A549 (cell line): ENCODE measurements at regions not wholly inside any gene's neighbourhood (a gene's known extent, or its start where the extent isn't known, plus 50 kb on each side); places are given as distances from the start of the nearest gene placed in this dataset.

Experiments
- ATAC-seq, 2 experiments: fragments of 200-7000 bp in 1 of 2; fragments of >200 bp in 1 of 2; cut with Nextera tagmentation in 1 of 2; cut with Tn5 transposase in 1 of 2; 3 replicates each; pipeline versions ENCODE4 v1.8.0 to v1.9.1; 2018 to 2020; ENCODE audit warnings: mild to moderate bottlenecking in 1 of 2, moderate library complexity in 1 of 2
- CTCF ChIA-PET: fragments of 300-600 bp; sonication (Branson Sonifier 250); formaldehyde crosslinking; extraction: SDS; loops from one replicate; lab custom pipeline; 2021; ENCODE audit warnings: antibody characterized with exemption, inconsistent platforms; lab: Yijun Ruan, JAX
- POLR2A ChIA-PET: fragments of 350-600 bp; formaldehyde crosslinking; extraction: SDS; loops from one replicate; lab custom pipeline; 2021; ENCODE audit warnings: antibody characterized with exemption, inconsistent platforms; lab: Yijun Ruan, JAX
- DNase-seq, 2 experiments: peaks; one replicate each; pipeline versions ENCODE4 v3.0.0 to v3.0.0-alpha.2; 2011 to 2016; ENCODE audit warnings: low read depth in 1 of 2, low spot score in 1 of 2
- FAIRE-seq: peaks from 2 replicates; lab custom pipeline; 2011; peaks lifted over from hg19 to GRCh38; lab: Jason Lieb, UNC
- H3K27ac ChIP-seq, 2 experiments: fragments of >200 bp; sonication (Bioruptor Twin); formaldehyde crosslinking; 3 replicates each; pipeline ENCODE4 v1.5.1; 2016 to 2017
- H3K4me1 ChIP-seq: fragments of >200 bp; sonication (Bioruptor Twin); formaldehyde crosslinking; 3 replicates; pipeline ENCODE4 v1.6.1; 2016
- H3K4me2 ChIP-seq: fragments of >200 bp; sonication (Bioruptor Twin); formaldehyde crosslinking; 3 replicates; pipeline ENCODE4 v1.6.1; 2016
- H3K4me3 ChIP-seq: fragments of >200 bp; sonication (Bioruptor Twin); formaldehyde crosslinking; 3 replicates; pipeline ENCODE4 v1.5.1; 2016
- H3K9me3 ChIP-seq: fragments of >200 bp; sonication (Bioruptor Twin); formaldehyde crosslinking; 3 replicates; pipeline ENCODE4 v1.6.1; 2016
- BHLHE40 ChIP-seq: IDR thresholded peaks from 2 replicates; pipeline ENCODE4 v1.6.1; 2012; ENCODE audit warnings: low read depth, low read length, inconsistent platforms
- CBX2 ChIP-seq: fragments of 200-600 bp; sonication (generic); IDR thresholded peaks from 2 replicates; pipeline ENCODE4 v1.6.1; 2016; ENCODE audit warnings: low read depth, mild to moderate bottlenecking, borderline replicate concordance
- CEBPB ChIP-seq, 2 experiments: fragments of >200 bp in 1 of 2; sonication (Bioruptor Twin) in 1 of 2; formaldehyde crosslinking in 1 of 2; IDR thresholded peaks; 2 replicates each; pipeline ENCODE4 v1.6.1; 2012 to 2016
- CHD4 ChIP-seq: fragments of 200-600 bp; sonication (generic); IDR thresholded peaks from 2 replicates; pipeline ENCODE4 v1.6.1; 2016; ENCODE audit warnings: antibody characterized with exemption, mild to moderate bottlenecking, borderline replicate concordance
- EP300 ChIP-seq, 2 experiments: fragments of >200 bp; sonication (Bioruptor Twin); formaldehyde crosslinking; IDR thresholded peaks; 2 replicates in 1 of 2; 3 replicates in 1 of 2; pipeline ENCODE4 v1.6.1; 2016 to 2017
- FOSB ChIP-seq: fragments of 250-450 bp; sonication (Bioruptor Pico); IDR thresholded peaks from 2 replicates; pipeline ENCODE4 v1.5.0; 2020; ENCODE audit warnings: mild to moderate bottlenecking, moderate library complexity
- FOXS1 ChIP-seq: fragments of 250-450 bp; sonication (Bioruptor Pico); IDR thresholded peaks from 2 replicates; pipeline ENCODE4 v1.5.0; 2020; ENCODE audit warnings: mild to moderate bottlenecking, moderate library complexity
- HDAC2 ChIP-seq: fragments of 200-600 bp; sonication (generic); IDR thresholded peaks from 2 replicates; pipeline ENCODE4 v1.6.1; 2016
- HEYL ChIP-seq: fragments of 250-450 bp; sonication (Bioruptor Pico); IDR thresholded peaks from 2 replicates; pipeline ENCODE4 v1.8.0; 2021; ENCODE audit warnings: mild to moderate bottlenecking, moderate library complexity
- HOXB5 ChIP-seq: fragments of 250-450 bp; sonication (Bioruptor Pico); IDR thresholded peaks from 2 replicates; pipeline ENCODE4 v1.5.0; 2020; ENCODE audit warnings: mild to moderate bottlenecking, moderate library complexity
- KDM1A ChIP-seq: fragments of 200-600 bp; sonication (generic); IDR thresholded peaks from 2 replicates; pipeline ENCODE4 v1.6.1; 2016; ENCODE audit warnings: low read depth, mild to moderate bottlenecking
- KDM5A ChIP-seq: fragments of 200-600 bp; sonication (generic); IDR thresholded peaks from 2 replicates; pipeline ENCODE4 v1.6.1; 2016; ENCODE audit warnings: antibody characterized with exemption, mild to moderate bottlenecking
- MAFK ChIP-seq: fragments of 450-650 bp; IDR thresholded peaks from 2 replicates; pipeline ENCODE4 v1.6.1; 2014; ENCODE audit not compliant: partially characterized antibody
- MYC ChIP-seq: IDR thresholded peaks from 2 replicates; pipeline ENCODE4 v1.6.1; 2012; ENCODE audit warnings: mild to moderate bottlenecking, inconsistent platforms, low read length, improper control_type of control experiment, borderline replicate concordance
- NFE2L2 ChIP-seq: fragments of 150-350 bp; conservative IDR thresholded peaks from 2 replicates; pipeline ENCODE4 v1.6.1; 2014; ENCODE audit warnings: low read length
- NR3C1 ChIP-seq: fragments of >200 bp; sonication (Bioruptor Twin); formaldehyde crosslinking; IDR thresholded peaks from 3 replicates; pipeline ENCODE4 v1.6.1; 2017
- POLR2A ChIP-seq: IDR thresholded peaks from 2 replicates; pipeline ENCODE4 v1.6.1; 2012; ENCODE audit warnings: mild to moderate bottlenecking, low read length
- RARB ChIP-seq: fragments of 250-450 bp; sonication (Bioruptor Pico); IDR thresholded peaks from 2 replicates; pipeline ENCODE4 v1.8.0; 2021; ENCODE audit warnings: mild to moderate bottlenecking, moderate library complexity
- RFX5 ChIP-seq: fragments of 450-650 bp; IDR thresholded peaks from 2 replicates; pipeline ENCODE4 v1.7.1; 2014; ENCODE audit warnings: antibody characterized with exemption, mild to moderate bottlenecking, moderate library complexity
- WGBS: methylation state at CpG from one replicate; pipeline ENCODE4 v1.1.6; 2017; ENCODE audit errors: missing lambda C conversion rate; 5-methylcytosine and 5-hydroxymethylcytosine counted together
- TF ChIP-seq, protein P1 (sequence below): IDR thresholded peaks from 2 replicates; pipeline ENCODE4 v1.6.1; 2012
- TF ChIP-seq, protein P2 (sequence below): fragments of 250-450 bp; sonication (Bioruptor Pico); IDR thresholded peaks from 2 replicates; pipeline ENCODE4 v1.5.0; 2021; ENCODE audit warnings: mild to moderate bottlenecking, moderate library complexity, borderline replicate concordance
- TF ChIP-seq, protein P3 (sequence below): fragments of >200 bp; sonication (Bioruptor Twin); formaldehyde crosslinking; IDR thresholded peaks from 3 replicates; pipeline ENCODE4 v1.6.1; 2016
- TF ChIP-seq, protein P4 (sequence below): fragments of >200 bp; sonication (Bioruptor Twin); formaldehyde crosslinking; IDR thresholded peaks from 3 replicates; pipeline ENCODE4 v1.5.1; 2016
- TF ChIP-seq, protein P5 (sequence below): IDR thresholded peaks from 2 replicates; pipeline ENCODE4 v1.6.1; 2012; ENCODE audit warnings: low read depth, borderline replicate concordance
- TF ChIP-seq, protein P6 (sequence below): fragments of >200 bp; sonication (Bioruptor Twin); formaldehyde crosslinking; IDR thresholded peaks from 2 replicates; pipeline ENCODE4 v1.6.1; 2016
- TF ChIP-seq, protein P7 (sequence below): IDR thresholded peaks from 2 replicates; pipeline ENCODE4 v1.6.1; 2012

DNA sequence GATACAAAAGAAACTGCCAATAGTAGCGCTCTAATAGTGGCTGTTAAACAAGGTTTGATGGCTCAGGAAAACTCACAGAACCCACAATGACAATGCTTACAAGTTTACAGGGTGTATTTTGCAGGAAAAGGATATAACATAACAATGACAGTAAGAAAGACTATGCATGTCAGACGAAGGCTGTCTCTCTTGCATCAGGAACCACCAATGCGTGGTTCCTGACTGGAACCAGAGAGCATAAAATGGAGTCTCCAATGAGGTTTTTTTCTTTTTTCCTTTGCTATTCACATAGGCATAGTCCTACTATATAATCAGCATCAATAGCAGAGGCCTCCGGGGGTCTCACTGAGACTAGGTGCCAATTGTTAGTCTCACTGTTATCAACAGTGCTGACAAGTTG, 120.4 kb upstream of the STEAP1 start:
- CTCF ChIA-PET = no interaction called here
- no peak overlapping the region for H3K27ac ChIP-seq
- no peaks in the 10 kb centered on the region for H3K9me3 ChIP-seq
- DNase-seq (no peak), FAIRE-seq (no peak), ATAC-seq (no peak)
- 3% methylated on average over 4 of the region's 4 CpGs for WGBS
- POLR2A ChIA-PET = no interaction called here
- H3K4me2 ChIP-seq = no peak overlapping the region
- no peaks in the 10 kb centered on the region for H3K4me1 ChIP-seq
- TF ChIP-seq CBX2 (no peak), MAFK (no peak), CEBPB (IDR thresholded peaks at IDR 0.05) (no peak), EP300 (IDR thresholded peaks at IDR 0.05) (no peak), RARB (CRISPR knock-in tag) (no peak)
- TF ChIP-seq, protein P1, sequence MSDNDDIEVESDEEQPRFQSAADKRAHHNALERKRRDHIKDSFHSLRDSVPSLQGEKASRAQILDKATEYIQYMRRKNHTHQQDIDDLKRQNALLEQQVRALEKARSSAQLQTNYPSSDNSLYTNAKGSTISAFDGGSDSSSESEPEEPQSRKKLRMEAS = no peak
- TF ChIP-seq, protein P2, sequence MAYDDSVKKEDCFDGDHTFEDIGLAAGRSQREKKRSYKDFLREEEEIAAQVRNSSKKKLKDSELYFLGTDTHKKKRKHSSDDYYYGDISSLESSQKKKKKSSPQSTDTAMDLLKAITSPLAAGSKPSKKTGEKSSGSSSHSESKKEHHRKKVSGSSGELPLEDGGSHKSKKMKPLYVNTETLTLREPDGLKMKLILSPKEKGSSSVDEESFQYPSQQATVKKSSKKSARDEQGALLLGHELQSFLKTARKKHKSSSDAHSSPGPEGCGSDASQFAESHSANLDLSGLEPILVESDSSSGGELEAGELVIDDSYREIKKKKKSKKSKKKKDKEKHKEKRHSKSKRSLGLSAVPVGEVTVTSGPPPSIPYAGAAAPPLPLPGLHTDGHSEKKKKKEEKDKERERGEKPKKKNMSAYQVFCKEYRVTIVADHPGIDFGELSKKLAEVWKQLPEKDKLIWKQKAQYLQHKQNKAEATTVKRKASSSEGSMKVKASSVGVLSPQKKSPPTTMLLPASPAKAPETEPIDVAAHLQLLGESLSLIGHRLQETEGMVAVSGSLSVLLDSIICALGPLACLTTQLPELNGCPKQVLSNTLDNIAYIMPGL = no peak
- TF ChIP-seq, protein P3, sequence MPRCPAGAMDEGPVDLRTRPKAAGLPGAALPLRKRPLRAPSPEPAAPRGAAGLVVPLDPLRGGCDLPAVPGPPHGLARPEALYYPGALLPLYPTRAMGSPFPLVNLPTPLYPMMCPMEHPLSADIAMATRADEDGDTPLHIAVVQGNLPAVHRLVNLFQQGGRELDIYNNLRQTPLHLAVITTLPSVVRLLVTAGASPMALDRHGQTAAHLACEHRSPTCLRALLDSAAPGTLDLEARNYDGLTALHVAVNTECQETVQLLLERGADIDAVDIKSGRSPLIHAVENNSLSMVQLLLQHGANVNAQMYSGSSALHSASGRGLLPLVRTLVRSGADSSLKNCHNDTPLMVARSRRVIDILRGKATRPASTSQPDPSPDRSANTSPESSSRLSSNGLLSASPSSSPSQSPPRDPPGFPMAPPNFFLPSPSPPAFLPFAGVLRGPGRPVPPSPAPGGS = no peak
- no peak overlapping the region for H3K4me3 ChIP-seq

DNA sequence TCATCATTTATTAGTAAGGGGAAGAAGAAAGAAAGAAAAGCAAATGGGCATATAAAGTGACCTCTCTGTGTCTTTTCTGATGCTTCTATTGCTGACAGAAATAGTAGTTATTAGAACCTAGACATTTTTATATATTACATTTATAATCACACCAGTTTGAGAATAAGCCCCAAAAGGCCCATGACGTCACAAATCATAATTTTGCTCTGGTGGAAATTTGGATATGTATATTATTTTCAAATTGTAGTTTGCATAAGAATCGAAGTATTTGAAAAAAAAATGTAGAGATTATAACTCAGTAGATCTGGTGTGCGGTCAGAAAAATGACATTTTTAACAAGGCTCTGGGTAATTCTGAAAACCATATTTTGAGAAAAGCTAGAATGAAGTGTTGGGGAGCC, 101.2 kb upstream of the STEAP1 start:
- FAIRE-seq = no peak

DNA sequence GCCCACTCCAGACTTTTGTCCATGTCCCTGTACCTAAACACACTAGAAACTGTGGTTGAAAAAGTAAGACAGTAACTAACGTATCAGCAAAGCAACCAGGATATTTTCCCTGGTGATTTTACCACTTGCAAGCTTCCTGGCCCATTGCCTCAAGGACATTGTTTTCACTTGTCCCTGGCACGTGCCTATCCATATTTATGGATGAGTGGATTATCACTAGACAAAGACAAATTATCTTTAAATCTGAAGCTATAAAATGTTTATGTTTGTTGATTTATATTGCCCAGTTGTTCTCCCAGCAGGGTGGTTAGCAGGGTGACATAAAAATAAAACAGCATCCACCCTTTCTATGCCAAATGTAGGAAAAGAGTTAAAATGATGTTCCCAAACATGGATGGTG, 93.2 kb upstream of the STEAP1 start:
- ATAC-seq (no peak), DNase-seq (no peak), FAIRE-seq (no peak)
- no peak overlapping the region for H3K4me2 ChIP-seq
- TF ChIP-seq, protein P4, sequence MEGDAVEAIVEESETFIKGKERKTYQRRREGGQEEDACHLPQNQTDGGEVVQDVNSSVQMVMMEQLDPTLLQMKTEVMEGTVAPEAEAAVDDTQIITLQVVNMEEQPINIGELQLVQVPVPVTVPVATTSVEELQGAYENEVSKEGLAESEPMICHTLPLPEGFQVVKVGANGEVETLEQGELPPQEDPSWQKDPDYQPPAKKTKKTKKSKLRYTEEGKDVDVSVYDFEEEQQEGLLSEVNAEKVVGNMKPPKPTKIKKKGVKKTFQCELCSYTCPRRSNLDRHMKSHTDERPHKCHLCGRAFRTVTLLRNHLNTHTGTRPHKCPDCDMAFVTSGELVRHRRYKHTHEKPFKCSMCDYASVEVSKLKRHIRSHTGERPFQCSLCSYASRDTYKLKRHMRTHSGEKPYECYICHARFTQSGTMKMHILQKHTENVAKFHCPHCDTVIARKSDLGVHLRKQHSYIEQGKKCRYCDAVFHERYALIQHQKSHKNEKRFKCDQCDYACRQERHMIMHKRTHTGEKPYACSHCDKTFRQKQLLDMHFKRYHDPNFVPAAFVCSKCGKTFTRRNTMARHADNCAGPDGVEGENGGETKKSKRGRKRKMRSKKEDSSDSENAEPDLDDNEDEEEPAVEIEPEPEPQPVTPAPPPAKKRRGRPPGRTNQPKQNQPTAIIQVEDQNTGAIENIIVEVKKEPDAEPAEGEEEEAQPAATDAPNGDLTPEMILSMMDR = no peak
- TF ChIP-seq POLR2A (no peak), KDM5A (no peak), KDM1A (no peak), HOXB5 (no peak), FOXS1 (CRISPR knock-in tag) (no peak), CBX2 (no peak)
- ChIA-PET CTCF (no interaction called here), POLR2A (no interaction called here)
- no peak overlapping the region for H3K4me3 ChIP-seq
- no peak overlapping the region for H3K27ac ChIP-seq
- 2% methylated on average over 2 of the region's 2 CpGs for WGBS
- no peaks in the 10 kb centered on the region for H3K4me1 ChIP-seq
- H3K9me3 ChIP-seq = no peaks in the 10 kb centered on the region

More for the DNA sequence above, 101.2 kb upstream of the STEAP1 start:
- no peaks in the 10 kb centered on the region for H3K4me1 ChIP-seq
- CTCF ChIA-PET = no interaction called here
- no peak overlapping the region for H3K27ac ChIP-seq
- no peak for ATAC-seq
- no peak overlapping the region for H3K4me3 ChIP-seq
- no peak for DNase-seq
- POLR2A ChIA-PET = no interaction called here
- H3K9me3 ChIP-seq = no peaks in the 10 kb centered on the region
- 2% methylated on average over 3 of the region's 3 CpGs for WGBS
- TF ChIP-seq CHD4 (no peak), KDM5A (no peak), MYC (no peak), RFX5 (no peak), HDAC2 (no peak), BHLHE40 (no peak), NR3C1 (no peak), FOSB (CRISPR knock-in tag) (no peak), HEYL (CRISPR knock-in tag) (no peak), CBX2 (no peak), FOXS1 (CRISPR knock-in tag) (no peak), NFE2L2 (no peak)
- TF ChIP-seq, protein P5, sequence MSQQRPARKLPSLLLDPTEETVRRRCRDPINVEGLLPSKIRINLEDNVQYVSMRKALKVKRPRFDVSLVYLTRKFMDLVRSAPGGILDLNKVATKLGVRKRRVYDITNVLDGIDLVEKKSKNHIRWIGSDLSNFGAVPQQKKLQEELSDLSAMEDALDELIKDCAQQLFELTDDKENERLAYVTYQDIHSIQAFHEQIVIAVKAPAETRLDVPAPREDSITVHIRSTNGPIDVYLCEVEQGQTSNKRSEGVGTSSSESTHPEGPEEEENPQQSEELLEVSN = no peak
- TF ChIP-seq, protein P6, sequence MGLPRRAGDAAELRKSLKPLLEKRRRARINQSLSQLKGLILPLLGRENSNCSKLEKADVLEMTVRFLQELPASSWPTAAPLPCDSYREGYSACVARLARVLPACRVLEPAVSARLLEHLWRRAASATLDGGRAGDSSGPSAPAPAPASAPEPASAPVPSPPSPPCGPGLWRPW = no peak
- TF ChIP-seq, protein P7, sequence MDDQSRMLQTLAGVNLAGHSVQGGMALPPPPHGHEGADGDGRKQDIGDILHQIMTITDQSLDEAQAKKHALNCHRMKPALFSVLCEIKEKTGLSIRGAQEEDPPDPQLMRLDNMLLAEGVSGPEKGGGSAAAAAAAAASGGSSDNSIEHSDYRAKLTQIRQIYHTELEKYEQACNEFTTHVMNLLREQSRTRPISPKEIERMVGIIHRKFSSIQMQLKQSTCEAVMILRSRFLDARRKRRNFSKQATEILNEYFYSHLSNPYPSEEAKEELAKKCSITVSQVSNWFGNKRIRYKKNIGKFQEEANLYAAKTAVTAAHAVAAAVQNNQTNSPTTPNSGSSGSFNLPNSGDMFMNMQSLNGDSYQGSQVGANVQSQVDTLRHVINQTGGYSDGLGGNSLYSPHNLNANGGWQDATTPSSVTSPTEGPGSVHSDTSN = no peak
- no peak overlapping the region for H3K4me2 ChIP-seq
